PC-9 (cell line): ENCODE measurements at regions not wholly inside any gene's neighbourhood (a gene's known extent, or its start where the extent isn't known, plus 50 kb on each side); places are given as distances from the start of the nearest gene placed in this dataset.

ENCODE experiments used
- EZH2 ChIP-seq: fragments of 200-600 bp; sonication (generic); IDR thresholded peaks from 2 replicates; pipeline ENCODE4 v1.8.0; 2017; ENCODE audit warnings: antibody characterized with exemption, low read depth
- TF ChIP-seq, protein P1 (sequence below): fragments of 200-600 bp; sonication (generic); conservative IDR thresholded peaks from 2 replicates; pipeline ENCODE4 v1.6.1; 2017; ENCODE audit warnings: mixed run types, antibody characterized with exemption, mild to moderate bottlenecking, moderate library complexity

- TF ChIP-seq, protein P1, sequence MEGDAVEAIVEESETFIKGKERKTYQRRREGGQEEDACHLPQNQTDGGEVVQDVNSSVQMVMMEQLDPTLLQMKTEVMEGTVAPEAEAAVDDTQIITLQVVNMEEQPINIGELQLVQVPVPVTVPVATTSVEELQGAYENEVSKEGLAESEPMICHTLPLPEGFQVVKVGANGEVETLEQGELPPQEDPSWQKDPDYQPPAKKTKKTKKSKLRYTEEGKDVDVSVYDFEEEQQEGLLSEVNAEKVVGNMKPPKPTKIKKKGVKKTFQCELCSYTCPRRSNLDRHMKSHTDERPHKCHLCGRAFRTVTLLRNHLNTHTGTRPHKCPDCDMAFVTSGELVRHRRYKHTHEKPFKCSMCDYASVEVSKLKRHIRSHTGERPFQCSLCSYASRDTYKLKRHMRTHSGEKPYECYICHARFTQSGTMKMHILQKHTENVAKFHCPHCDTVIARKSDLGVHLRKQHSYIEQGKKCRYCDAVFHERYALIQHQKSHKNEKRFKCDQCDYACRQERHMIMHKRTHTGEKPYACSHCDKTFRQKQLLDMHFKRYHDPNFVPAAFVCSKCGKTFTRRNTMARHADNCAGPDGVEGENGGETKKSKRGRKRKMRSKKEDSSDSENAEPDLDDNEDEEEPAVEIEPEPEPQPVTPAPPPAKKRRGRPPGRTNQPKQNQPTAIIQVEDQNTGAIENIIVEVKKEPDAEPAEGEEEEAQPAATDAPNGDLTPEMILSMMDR, result no peak
- no peak for TF ChIP-seq EZH2
These were observed 843.9 kb downstream of the FRK start for GRCh38 chr6:115216835-115217234.
